Body of pancreas (tissue), 4 donors: ENCODE measurements at regions not wholly inside any gene's neighbourhood (a gene's known extent, or its start where the extent isn't known, plus 50 kb on each side); places are given as distances from the start of the nearest gene placed in this dataset.

Experiments
- CTCF ChIP-seq, 7 experiments: fragments of 450-650 bp in 4 of 7; fragments of 200-600 bp in 3 of 7; sonication (generic) in 3 of 7; IDR thresholded peaks; one replicate each; pipeline ENCODE4 v1.5.1; 2016 to 2019; ENCODE audit warnings: antibody characterized with exemption in 7 of 7
- POLR2A ChIP-seq, 3 donors: fragments of 450-650 bp; IDR thresholded peaks; one replicate each; pipeline ENCODE4 v1.6.1; 2016; ENCODE audit warnings: antibody characterized with exemption in 3 of 3, mild to moderate bottlenecking in 2 of 3

- no peak for TF ChIP-seq CTCF (IDR thresholded peaks at IDR 0.05)
- no peak for TF ChIP-seq POLR2A (IDR thresholded peaks at IDR 0.05)
Measured at GRCh38 chr16:86712158-86713009, 134.0 kb downstream of the FOXL1 start.
